GM21529 (cell line): ENCODE measurements at regions not wholly inside any gene's neighbourhood (a gene's known extent, or its start where the extent isn't known, plus 50 kb on each side); places are given as distances from the start of the nearest gene placed in this dataset.
A peak's percentile ranks its signal among the peaks of the same experiment; 100 is the strongest.

ENCODE experiments used
- ATAC-seq: cut with Tn5 transposase; IDR thresholded peaks from one replicate; pipeline ENCODE4 v1.9.1; 2021; ENCODE audit not compliant: unreplicated experiment

- ATAC-seq = no peak
Observed at GRCh38 chr1:88111816-88112215, 572.3 kb upstream of the PKN2 start.

- ATAC-seq = no peak
Observed at GRCh38 chr1:88117597-88117996, 566.5 kb upstream of the PKN2 start.

GRCh38 chr1:88118176-88118845, 565.8 kb upstream of the PKN2 start:
- ATAC-seq = no peak

DNA sequence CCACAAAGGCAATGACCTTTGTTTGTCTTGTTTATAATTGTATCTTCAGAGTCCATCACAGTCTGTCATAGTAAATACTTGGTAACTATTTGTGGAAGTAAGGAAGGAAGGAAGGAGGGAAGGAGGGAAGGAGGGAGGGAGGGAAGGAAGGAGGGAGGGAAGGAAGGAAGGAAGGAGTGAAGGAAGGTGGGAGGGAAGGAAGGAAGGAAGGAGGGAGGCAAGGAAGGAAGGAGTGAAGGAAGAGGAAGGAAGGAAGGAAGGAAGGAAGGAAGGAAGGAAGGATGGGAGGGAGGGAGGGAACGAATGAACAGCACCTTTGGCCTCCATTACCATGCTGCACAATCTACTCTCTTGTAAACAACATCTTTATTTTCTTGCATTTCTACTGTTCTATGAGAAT, 559.5 kb upstream of the PKN2 start:
- ATAC-seq = no peak

DNA sequence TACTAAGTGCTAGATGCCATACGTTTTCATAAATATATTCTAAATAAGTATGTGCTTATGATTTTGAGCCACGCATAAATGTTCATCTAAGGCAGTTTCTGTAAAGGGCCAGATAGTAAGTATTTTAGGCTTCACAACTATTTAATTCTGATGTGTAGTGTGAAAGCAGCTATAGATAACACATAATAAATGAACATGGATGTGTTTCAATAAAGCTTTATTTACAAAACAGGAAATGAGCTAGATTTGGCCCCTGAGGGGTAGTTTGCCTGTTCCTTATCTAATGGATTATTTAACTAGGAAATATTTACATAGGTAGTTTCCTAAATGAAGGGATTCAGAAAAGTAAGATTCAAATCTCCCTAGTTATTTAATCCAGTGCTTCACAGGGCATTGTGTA, 557.6 kb upstream of the PKN2 start:
- no peak for ATAC-seq

GRCh38 chr1:88133991-88134390, 550.1 kb upstream of the PKN2 start:
- ATAC-seq = no peak

DNA sequence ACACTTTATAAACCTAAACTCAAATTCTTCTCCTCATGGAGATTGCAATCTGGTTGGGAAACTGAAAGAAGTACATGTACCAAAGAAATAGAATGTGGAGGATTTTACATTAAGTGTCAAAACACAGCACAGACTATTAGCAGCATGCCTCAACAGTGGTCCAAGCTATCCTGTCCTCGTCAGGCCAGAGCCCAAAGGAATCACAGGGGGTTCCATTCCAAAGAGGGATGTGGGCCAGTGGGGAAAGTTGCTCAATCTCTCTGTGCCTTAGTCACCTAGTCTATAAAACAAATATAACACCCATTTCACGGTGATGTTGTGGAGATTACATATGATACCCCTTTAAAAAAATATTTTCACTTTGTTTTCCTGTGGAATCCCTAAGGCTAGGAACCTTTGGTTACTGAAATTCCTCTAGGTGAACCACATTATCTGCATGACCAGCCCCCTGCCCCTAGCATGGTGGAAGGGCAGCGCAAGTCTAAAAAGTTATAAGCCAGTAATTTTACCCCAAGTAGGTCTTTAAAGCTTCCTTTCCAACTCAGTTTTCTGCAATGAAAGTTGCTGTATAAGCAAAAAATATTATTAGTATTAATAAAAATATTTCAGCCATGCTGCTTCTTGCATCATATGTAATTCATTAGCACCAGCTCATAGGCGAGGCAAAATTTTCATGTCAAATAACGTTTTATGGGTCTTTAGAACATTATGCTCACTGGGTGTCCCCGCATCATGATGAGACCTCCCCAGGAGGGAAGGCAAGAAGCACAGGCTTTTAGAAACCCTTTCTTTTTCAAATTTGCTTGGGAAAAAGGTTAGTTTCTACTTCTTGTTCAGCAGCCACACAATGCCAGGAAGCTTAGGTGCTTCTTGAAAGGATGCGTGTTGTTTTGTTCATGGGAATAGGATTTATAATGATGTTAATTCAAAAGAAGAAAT, 548.8 kb upstream of the PKN2 start:
- no peak for ATAC-seq

DNA sequence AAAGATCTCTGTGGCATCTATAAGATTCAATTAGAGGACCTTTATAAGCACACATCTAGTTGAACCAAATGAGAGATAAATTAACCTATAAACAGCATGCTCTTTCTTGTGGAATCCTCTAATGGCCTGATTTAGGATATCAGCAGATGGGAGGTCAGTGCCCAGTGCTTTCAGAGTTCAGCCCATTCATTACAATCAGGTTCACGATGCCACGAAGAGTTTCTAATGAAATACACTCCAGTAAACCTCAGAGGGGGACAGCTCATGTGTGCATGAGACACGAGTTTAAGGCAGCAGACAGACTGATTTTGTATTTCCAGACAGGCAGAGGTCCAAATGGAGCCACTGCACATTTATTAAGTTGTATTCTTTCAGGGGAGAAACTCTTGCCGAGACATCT, 544.4 kb upstream of the PKN2 start:
- no peak for ATAC-seq

GRCh38 chr1:88140325-88140724, 543.7 kb upstream of the PKN2 start:
- no peak for ATAC-seq

- ATAC-seq = no peak
Observed at GRCh38 chr1:88141499-88142074, 542.5 kb upstream of the PKN2 start.

DNA sequence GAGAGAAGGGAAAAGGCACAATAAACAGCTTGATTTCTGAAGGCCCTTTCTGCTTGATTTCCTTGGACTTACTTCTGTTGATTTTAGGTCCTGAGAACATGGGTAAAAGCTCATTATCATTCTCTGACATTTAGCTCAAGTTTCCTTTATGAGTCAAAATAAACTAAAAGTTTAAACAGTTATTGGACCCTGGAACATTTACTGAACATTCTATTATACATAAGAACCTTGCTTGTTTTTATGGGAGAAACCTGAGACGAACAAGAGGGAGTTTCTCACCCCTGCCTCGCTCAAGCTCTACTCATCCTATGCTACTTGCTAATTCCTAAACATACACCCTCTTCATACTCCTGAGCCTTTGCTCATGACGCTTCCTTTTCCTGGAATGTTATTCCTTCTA, 538.3 kb upstream of the PKN2 start:
- no peak for ATAC-seq

GRCh38 chr1:88149686-88150085, 534.4 kb upstream of the PKN2 start:
- ATAC-seq = no peak

DNA sequence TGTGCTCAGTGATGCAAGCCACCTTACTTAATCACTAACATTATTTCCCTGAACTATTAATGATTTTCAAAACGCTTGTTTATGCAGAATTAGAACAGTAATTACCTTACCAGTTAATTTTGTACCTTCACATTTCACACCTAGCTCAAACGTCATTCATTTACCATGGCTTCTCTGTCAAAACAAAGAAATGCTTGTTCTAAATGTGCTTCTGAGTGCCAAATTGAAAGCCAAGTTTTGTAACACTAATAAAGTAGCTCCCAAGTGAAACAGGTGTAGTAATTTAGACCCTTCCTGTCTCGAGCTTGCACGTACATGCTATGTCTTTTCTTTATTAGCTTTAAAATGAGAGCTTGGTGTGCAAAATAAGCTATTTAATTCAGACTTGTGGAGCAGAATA, 533.7 kb upstream of the PKN2 start:
- ATAC-seq = no peak

DNA sequence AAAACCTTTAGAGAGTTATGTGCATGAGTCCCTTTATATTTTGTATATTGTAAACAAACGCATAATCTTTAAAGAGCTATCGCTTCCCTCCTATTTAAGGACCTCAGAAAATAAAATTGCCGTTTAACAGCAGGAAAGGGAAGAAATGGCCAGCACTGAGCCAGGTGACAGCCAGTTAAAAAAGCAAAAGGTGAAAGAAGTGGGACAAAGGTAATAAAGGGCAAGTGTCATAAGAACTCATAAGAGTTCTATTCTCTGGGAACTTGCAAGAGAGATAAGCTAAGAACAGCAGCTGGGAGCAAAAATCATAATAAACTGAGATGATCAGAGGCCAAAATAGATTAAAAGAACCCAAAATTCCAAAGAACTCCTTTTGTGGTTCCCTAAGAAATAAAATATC, 520.9 kb upstream of the PKN2 start:
- ATAC-seq = no peak

DNA sequence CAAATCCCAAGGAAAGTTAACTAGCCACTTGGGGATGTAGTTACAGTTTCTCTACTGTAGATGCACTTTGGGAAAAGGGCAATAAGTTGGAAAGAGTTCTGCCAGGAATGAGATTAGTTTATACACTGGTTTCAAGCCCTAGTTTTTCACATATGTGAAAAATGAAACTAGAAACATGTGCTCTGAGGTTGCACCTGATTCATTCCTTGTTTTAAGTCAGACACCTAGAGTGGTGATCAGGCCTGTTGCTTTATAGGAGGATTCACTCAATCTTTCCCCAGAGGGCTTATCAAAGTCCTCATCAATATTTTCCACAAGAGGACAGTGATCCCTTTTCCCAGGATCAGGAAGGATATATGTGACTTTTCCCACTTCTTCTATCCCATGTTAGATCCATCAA, 515.9 kb upstream of the PKN2 start:
- ATAC-seq = no peak

GRCh38 chr1:88169139-88169538, 514.9 kb upstream of the PKN2 start:
- no peak for ATAC-seq

GRCh38 chr1:88169939-88170338, 514.1 kb upstream of the PKN2 start:
- no peak for ATAC-seq

DNA sequence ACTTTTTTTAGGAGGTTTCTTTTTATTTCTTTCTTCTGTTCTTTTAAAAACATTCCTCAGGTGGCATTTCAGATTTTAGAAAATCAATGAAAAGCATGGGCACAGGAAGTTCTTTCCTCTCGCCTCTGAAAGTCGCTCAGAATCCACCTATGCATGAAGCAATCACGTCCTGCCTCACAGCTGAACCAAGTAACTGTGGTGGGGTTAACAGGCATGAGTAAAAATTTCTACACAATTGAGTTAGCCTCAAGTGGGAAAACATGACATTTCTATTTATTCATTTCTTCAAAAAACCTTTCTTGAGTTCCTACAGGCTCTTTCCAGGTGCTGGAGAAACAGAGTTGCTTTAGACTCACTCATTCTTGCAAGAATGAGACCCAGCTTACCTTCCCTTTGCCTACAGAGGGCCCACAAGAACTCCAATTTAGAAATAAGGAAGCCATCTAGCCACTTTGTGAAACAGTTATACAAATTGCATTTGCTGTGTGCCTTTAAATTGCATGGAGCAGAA, 508.9 kb upstream of the PKN2 start:
- no peak for ATAC-seq

DNA sequence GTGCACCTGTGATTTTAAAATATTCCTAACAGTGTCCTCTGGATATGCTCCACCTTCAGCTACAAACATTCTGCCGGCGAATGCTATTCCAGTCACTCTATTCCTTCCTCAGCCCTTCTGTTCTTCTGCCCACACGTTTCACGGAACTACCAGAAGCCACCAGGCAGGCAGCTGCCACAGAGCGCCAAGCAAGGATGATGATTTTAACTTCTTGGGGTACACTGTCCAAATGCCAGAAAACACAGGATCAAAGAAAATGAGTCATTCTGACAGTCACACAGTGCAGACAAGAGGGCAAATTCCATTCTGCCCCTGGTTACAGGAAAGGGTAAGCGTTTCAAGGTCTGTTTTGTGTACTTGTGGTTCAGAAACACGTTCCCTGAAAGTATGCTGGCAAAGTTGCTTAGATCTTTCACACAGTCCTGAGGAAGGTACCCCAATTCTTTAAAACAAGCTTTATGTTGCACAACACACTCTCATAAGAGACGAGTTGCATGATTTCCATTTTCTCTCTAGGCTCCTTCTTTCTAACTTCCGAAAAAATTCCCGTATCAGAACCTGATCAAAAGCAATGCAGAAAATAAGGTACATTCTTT, 508.3 kb upstream of the PKN2 start:
- ATAC-seq = no peak

GRCh38 chr1:88179943-88180342, 504.1 kb upstream of the PKN2 start:
- ATAC-seq = no peak

- ATAC-seq = peak; percentile 99
Observed at GRCh38 chr1:88180449-88181108, 503.5 kb upstream of the PKN2 start.
